ENCODE measurements at regions not wholly inside any gene's neighbourhood (a gene's known extent, or its start where the extent isn't known, plus 50 kb on each side); places are given as distances from the start of the nearest gene placed in this dataset.

- no peaks in the 10 kb centered on the region for H3K27me3 ChIP-seq (ENCODE audit: insufficient read depth, poor library complexity, severe bottlenecking)
- no peak for DNase-seq (ENCODE audit: low spot score)
- no peaks in the 10 kb centered on the region for H3K4me1 ChIP-seq (ENCODE audit: insufficient read depth, poor library complexity, severe bottlenecking)
- no peaks in the 10 kb centered on the region for H3K36me3 ChIP-seq (ENCODE audit: low read depth)
- H3K27ac ChIP-seq (ENCODE audit: poor library complexity, severe bottlenecking), result no peak overlapping the region
- ATAC-seq (ENCODE audit: low read depth), result no peak
- H3K4me3 ChIP-seq (ENCODE audit: severe bottlenecking), result no peak overlapping the region
- H3K9me3 ChIP-seq (ENCODE audit: severe bottlenecking), result no peaks in the 10 kb centered on the region
- no peak for TF ChIP-seq CTCF (IDR thresholded peaks at IDR 0.05; ENCODE audit: poor library complexity, severe bottlenecking)
These were observed 138.0 kb upstream of the HS3ST2 start for GRCh38 chr16:22675745-22676540.

DNA sequence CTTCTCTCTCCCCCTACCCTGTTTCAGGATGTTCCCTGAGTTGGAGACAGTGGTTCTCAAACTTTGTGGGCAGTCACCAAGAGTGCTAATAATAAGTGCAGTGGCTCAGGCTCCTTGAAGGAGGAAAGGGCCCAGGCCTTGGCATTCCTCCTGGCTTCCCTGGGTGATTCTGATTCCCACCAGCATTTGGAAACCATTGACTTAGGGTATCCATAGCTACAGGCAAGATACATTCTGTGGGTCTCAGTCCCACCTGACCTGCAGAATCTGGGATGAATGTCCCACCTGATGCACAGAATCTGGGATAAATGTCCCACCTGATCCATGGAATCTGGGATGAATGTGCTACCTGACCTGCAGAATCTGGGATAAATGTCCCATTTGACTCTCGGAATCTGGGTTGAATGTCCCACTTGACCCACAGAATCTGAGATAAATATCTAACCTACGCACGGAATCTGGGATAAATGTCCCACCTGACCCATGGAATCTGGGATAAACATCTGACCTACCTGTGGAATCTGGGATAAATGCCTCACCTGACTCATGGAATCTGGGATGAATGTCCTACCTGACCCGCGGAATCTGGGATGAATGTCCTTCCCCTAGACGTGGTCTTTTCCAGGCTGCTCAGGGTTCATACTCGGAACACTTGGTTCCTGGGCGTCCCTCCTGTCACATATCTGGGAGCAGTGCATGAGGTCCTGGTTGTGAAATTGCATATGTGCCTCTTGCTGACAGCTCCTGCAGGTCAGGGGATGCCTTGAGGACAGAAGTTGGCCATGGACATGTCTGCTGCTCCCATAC lies 136.7 kb upstream of the HS3ST2 start:
- TF ChIP-seq CTCF (IDR thresholded peaks at IDR 0.05; ENCODE audit: poor library complexity, severe bottlenecking), result no peak
- no peak overlapping the region for H3K27ac ChIP-seq (ENCODE audit: poor library complexity, severe bottlenecking)
- no peak overlapping the region for H3K4me3 ChIP-seq (ENCODE audit: severe bottlenecking)
- no peaks in the 10 kb centered on the region for H3K36me3 ChIP-seq (ENCODE audit: low read depth)
- no peaks in the 10 kb centered on the region for H3K4me1 ChIP-seq (ENCODE audit: insufficient read depth, poor library complexity, severe bottlenecking)
- no peaks in the 10 kb centered on the region for H3K27me3 ChIP-seq (ENCODE audit: insufficient read depth, poor library complexity, severe bottlenecking)
- DNase-seq (ENCODE audit: low spot score) (no peak), ATAC-seq (ENCODE audit: low read depth) (no peak)
- no peaks in the 10 kb centered on the region for H3K9me3 ChIP-seq (ENCODE audit: severe bottlenecking)

GRCh38 chr16:22678311-22678710 lies 135.7 kb upstream of the HS3ST2 start:
- Histone ChIP-seq H3K27ac (ENCODE audit: poor library complexity, severe bottlenecking) (no peak overlapping the region), H3K36me3 (ENCODE audit: low read depth) (no peaks in the 10 kb centered on the region), H3K27me3 (ENCODE audit: insufficient read depth, poor library complexity, severe bottlenecking) (no peaks in the 10 kb centered on the region), H3K4me1 (ENCODE audit: insufficient read depth, poor library complexity, severe bottlenecking) (no peaks in the 10 kb centered on the region), H3K4me3 (ENCODE audit: severe bottlenecking) (no peak overlapping the region), H3K9me3 (ENCODE audit: severe bottlenecking) (no peaks in the 10 kb centered on the region)
- no peak for TF ChIP-seq CTCF (IDR thresholded peaks at IDR 0.05; ENCODE audit: poor library complexity, severe bottlenecking)
- ATAC-seq (ENCODE audit: low read depth), result no peak
- DNase-seq (ENCODE audit: low spot score), result no peak

DNA sequence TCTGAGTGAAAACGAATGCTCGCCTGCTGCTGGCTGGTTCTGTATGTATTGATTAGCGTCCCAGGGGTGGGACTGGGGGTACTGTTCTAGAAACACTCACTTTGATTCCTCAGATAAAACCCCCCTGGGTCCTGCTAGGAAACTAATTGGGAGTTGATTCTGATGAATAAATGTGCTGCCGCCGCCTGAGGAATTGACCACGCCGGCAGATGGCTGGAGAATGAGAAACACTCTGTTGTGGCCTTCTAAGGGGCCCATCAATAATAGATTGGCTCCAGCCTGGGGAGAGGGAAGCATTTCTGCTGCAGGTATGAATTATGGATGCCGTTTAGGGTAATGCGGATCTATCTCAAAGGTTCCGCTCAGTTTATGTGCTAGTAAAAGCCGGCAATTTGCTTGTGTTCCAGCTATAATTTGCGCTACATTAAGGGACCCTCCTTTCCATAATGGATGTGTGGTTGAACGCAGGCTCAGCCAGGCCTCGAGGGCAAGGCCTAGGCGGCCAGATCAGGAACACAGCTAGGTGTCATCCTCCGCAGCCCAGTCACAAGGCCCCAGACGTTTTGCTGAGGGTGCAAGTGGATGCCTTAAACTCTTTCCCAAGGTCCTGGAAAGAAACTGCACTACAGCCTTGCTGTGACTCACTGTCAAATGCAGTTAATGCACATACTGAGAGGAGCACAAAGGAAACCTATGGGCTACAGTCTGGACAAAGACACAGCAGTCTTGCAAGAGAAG lies 132.2 kb upstream of the HS3ST2 start:
- TF ChIP-seq CTCF (IDR thresholded peaks at IDR 0.05; ENCODE audit: poor library complexity, severe bottlenecking), result no peak
- DNase-seq (ENCODE audit: low spot score) (no peak), ATAC-seq (ENCODE audit: low read depth) (no peak)
- Histone ChIP-seq H3K4me3 (ENCODE audit: severe bottlenecking) (no peak overlapping the region), H3K4me1 (ENCODE audit: insufficient read depth, poor library complexity, severe bottlenecking) (no peaks in the 10 kb centered on the region), H3K27me3 (ENCODE audit: insufficient read depth, poor library complexity, severe bottlenecking) (no peaks in the 10 kb centered on the region), H3K27ac (ENCODE audit: poor library complexity, severe bottlenecking) (no peak overlapping the region), H3K9me3 (ENCODE audit: severe bottlenecking) (peaks cover 3% of the 10 kb centered on the region), H3K36me3 (ENCODE audit: low read depth) (no peaks in the 10 kb centered on the region)

Measured in RWPE2 (cell line).